ENCODE measurements at regions not wholly inside any gene's neighbourhood (a gene's known extent, or its start where the extent isn't known, plus 50 kb on each side); places are given as distances from the start of the nearest gene placed in this dataset.

- DNase-seq (ENCODE audit: low read depth) = no peak
- TF ChIP-seq, protein P1, sequence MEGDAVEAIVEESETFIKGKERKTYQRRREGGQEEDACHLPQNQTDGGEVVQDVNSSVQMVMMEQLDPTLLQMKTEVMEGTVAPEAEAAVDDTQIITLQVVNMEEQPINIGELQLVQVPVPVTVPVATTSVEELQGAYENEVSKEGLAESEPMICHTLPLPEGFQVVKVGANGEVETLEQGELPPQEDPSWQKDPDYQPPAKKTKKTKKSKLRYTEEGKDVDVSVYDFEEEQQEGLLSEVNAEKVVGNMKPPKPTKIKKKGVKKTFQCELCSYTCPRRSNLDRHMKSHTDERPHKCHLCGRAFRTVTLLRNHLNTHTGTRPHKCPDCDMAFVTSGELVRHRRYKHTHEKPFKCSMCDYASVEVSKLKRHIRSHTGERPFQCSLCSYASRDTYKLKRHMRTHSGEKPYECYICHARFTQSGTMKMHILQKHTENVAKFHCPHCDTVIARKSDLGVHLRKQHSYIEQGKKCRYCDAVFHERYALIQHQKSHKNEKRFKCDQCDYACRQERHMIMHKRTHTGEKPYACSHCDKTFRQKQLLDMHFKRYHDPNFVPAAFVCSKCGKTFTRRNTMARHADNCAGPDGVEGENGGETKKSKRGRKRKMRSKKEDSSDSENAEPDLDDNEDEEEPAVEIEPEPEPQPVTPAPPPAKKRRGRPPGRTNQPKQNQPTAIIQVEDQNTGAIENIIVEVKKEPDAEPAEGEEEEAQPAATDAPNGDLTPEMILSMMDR (conservative IDR thresholded peaks at IDR 0.05; ENCODE audit: low read length) = no peak
These were observed 378.5 kb upstream of the MGAT4C start for GRCh38 chr12:86634456-86635410.

DNA sequence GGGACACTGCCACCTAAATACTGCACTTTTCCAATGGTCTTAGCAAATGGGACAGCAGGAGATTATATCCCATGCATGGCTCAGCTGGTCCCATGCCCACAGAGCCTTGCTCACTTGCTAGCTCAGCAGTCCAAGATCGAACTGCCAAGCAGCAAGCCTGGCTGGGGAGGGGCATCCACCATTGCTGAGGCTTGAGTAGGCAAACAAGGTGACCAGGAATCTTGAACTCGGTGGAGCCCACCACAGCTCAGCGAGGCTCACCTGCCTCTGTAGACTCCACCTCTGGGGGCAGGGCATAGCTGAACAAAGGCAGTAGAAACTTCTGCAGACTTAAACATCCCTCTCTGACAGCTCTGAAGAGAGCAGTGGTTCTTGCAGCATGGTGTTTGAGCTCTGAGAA is 370.8 kb upstream of the MGAT4C start:
- TF ChIP-seq, protein P1 (conservative IDR thresholded peaks at IDR 0.05; ENCODE audit: low read length) = no peak
- no peak for DNase-seq (ENCODE audit: low read depth)

More at GRCh38 chr12:86634456-86635410, 378.5 kb upstream of the MGAT4C start:
- no peak overlapping the region for H3K4me3 ChIP-seq (ENCODE audit: low read length)

GRCh38 chr12:86623267-86623666 is 367.1 kb upstream of the MGAT4C start:
- TF ChIP-seq, protein P1 (conservative IDR thresholded peaks at IDR 0.05; ENCODE audit: low read length) = no peak
- H3K4me3 ChIP-seq (ENCODE audit: low read length) = no peak overlapping the region
- no peak for DNase-seq (ENCODE audit: low read depth)

More for the DNA sequence above, 370.8 kb upstream of the MGAT4C start:
- no peak overlapping the region for H3K4me3 ChIP-seq (ENCODE audit: low read length)

GRCh38 chr12:86621957-86622356 is 365.8 kb upstream of the MGAT4C start:
- H3K4me3 ChIP-seq (ENCODE audit: low read length) = no peak overlapping the region
- DNase-seq (ENCODE audit: low read depth) = no peak
- TF ChIP-seq, protein P1 (conservative IDR thresholded peaks at IDR 0.05; ENCODE audit: low read length) = no peak

- no peak overlapping the region for H3K4me3 ChIP-seq (ENCODE audit: low read length)
- TF ChIP-seq, protein P1 (conservative IDR thresholded peaks at IDR 0.05; ENCODE audit: low read length) = no peak
- DNase-seq (ENCODE audit: low read depth) = no peak
These were observed 357.1 kb upstream of the MGAT4C start for GRCh38 chr12:86613311-86613710.

DNA sequence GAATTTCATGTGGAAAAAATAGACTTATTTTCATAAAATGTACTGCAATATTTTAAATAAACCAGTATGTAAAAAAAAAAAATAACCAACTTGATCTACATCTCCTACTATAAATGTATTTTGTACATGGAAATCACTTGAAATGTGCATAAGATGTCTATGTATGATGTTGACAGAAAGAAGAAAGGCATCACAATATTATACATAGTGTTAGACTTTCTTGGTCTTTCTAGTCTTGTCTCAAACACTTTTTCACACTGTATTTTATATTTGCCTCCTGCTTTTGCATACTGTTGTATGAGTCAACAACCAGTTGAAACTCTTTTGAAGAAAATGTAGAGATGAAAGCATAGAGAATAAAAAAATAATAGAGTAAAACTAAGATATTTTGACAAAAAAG is 352.4 kb upstream of the MGAT4C start:
- DNase-seq (ENCODE audit: low read depth) = no peak
- no peak overlapping the region for H3K4me3 ChIP-seq (ENCODE audit: low read length)
- TF ChIP-seq, protein P1 (conservative IDR thresholded peaks at IDR 0.05; ENCODE audit: low read length) = no peak

All from AG10803 (cell line).